NT2/D1 (cell line): ENCODE measurements at regions not wholly inside any gene's neighbourhood (a gene's known extent, or its start where the extent isn't known, plus 50 kb on each side); places are given as distances from the start of the nearest gene placed in this dataset.
"Not testable (repeated sequence)": the region's sequence is repeated elsewhere in the genome, so short reads cannot be mapped to it uniquely, and the experiment has no call there.

Source experiments
- DNase-seq: peaks from one replicate; pipeline ENCODE4 v3.0.0-alpha.2; 2011; ENCODE audit warnings: low read depth, low spot score
- H3K27me3 ChIP-seq: 2 replicates; pipeline ENCODE4 v1.6.0; 2011; ENCODE audit warnings: mild to moderate bottlenecking; ENCODE audit not compliant: insufficient read length, insufficient read depth
- H3K36me3 ChIP-seq: 2 replicates; pipeline ENCODE4 v1.6.1; 2011; ENCODE audit warnings: mild to moderate bottlenecking, low read length, mixed read lengths; ENCODE audit not compliant: insufficient read depth, insufficient read length
- H3K4me1 ChIP-seq: 2 replicates; pipeline ENCODE4 v1.5.1; 2011; ENCODE audit not compliant: insufficient read depth, insufficient read length
- H3K4me3 ChIP-seq: 2 replicates; pipeline ENCODE4 v1.5.1; 2011; ENCODE audit warnings: low read depth; ENCODE audit not compliant: insufficient read length
- H3K9ac ChIP-seq: 2 replicates; pipeline ENCODE4 v1.6.0; 2011; ENCODE audit warnings: low read depth; ENCODE audit not compliant: insufficient read length
- H3K9me3 ChIP-seq: 2 replicates; pipeline ENCODE4 v1.5.1; 2011; ENCODE audit warnings: mild to moderate bottlenecking, low read length; ENCODE audit not compliant: insufficient read depth
- SUZ12 ChIP-seq: IDR thresholded peaks from 2 replicates; pipeline ENCODE4 v1.6.1; 2011; ENCODE audit not compliant: insufficient read length, insufficient read depth; ENCODE audit errors: extremely low read depth
- YY1 ChIP-seq: IDR thresholded peaks from 2 replicates; pipeline ENCODE4 v1.6.1; 2011; ENCODE audit not compliant: insufficient read length, insufficient read depth
- ZNF274 ChIP-seq: IDR thresholded peaks from 2 replicates; pipeline ENCODE4 v1.6.1; 2011; ENCODE audit warnings: mild to moderate bottlenecking, low read depth, low read length

GRCh38 chr3:194034346-194035336 lies 101.3 kb upstream of the HES1 start:
- Histone ChIP-seq H3K27me3 (peaks cover 28% of the 10 kb centered on the region), H3K4me3 (no peak overlapping the region), H3K36me3 (no peaks in the 10 kb centered on the region), H3K9ac (no peak overlapping the region), H3K9me3 (no peaks in the 10 kb centered on the region), H3K4me1 (peaks cover 11% of the 10 kb centered on the region)
- DNase-seq: no peak
- no peak for TF ChIP-seq SUZ12
- no peak for TF ChIP-seq YY1
- TF ChIP-seq ZNF274: no peak

DNA sequence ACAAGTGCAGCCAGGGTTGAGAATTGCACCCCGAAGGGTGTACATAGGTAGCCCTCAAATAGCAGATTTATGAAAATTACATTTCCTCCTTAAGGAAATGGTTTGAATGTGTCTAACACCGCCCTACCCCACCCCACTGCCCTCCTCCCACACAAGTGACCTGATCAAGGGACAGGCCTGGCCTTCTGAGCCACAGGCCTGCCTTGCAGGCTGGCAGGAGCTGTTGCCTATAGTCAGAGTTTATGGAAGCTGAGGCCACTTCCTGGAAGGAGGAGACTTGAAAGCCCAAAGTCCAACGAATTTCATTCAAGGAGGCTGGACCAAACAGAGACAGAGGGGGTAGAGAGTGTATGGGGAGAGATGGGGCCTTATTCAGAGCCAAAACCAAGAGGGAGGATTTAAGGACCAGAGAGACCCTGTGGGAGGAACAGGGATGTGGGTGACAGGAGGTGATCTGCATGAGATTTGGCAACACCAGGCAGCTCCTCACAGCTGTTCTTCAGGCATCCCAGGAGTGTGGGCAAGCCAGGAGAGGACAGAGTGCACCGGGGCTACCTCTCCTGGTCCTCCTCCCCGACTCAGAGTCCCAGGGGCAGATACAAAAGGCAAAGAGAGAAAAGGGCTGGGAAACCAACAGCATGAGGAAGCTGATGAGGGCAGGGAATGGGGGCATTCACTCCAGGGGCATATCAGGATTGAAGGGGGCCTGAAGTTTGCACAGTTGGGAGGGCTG lies 100.4 kb upstream of the HES1 start:
- no peak overlapping the region for H3K9ac ChIP-seq
- H3K27me3 ChIP-seq: peaks cover 23% of the 10 kb centered on the region
- no peaks in the 10 kb centered on the region for H3K9me3 ChIP-seq
- no peak overlapping the region for H3K4me3 ChIP-seq
- TF ChIP-seq SUZ12: no peak
- TF ChIP-seq YY1: no peak
- TF ChIP-seq ZNF274: no peak
- no peak for DNase-seq
- H3K36me3 ChIP-seq: no peaks in the 10 kb centered on the region
- H3K4me1 ChIP-seq: peaks cover 11% of the 10 kb centered on the region

DNA sequence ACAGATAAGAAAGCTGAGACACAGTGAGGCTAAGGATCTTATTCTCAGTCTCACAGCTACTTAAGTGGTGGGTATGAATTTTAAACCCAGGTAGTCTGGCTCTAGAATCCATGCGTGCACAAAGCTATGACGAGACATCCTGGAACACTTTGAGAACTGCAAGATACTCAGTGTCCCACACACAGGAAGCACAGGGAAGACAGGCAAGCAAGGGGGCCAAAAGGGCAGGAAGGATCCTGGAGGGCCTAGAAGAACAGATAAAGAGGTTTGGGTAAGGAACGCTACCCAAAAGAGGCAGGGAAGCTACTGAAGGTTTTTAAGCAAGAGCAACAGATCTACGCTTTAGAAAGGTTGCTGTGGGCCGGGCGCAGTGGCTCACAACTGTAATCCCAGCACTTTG lies 99.1 kb upstream of the HES1 start:
- no peak overlapping the region for H3K9ac ChIP-seq
- no peaks in the 10 kb centered on the region for H3K9me3 ChIP-seq
- DNase-seq: no peak
- TF ChIP-seq SUZ12: no peak
- no peak for TF ChIP-seq YY1
- no peak for TF ChIP-seq ZNF274
- H3K36me3 ChIP-seq: no peaks in the 10 kb centered on the region
- H3K4me3 ChIP-seq: no peak overlapping the region
- peaks cover 11% of the 10 kb centered on the region for H3K4me1 ChIP-seq
- peaks cover 23% of the 10 kb centered on the region for H3K27me3 ChIP-seq

DNA sequence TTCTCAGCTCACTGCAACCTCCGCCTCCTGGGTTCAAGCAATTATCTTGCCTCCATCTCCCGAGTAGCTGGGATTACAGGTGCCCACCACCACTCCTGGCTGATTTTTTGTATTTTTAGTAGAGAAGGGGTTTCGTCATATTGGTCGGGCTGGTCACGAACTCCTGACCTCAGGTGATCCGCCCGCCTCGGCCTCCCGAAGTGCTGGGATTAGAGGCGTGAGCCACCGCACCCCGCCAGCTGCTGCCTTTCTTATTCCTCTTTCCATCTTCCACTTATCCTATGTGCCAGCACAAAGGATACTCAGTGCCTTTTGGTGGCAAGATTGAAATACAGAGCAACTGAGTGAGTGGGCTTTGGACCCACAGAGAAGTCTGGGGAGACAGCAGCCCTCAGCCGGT lies 97.6 kb upstream of the HES1 start:
- H3K9ac ChIP-seq, H3K4me3 ChIP-seq, DNase-seq, H3K36me3 ChIP-seq, H3K9me3 ChIP-seq, H3K4me1 ChIP-seq: not testable (repeated sequence)
- H3K27me3 ChIP-seq: peaks cover 23% of the 10 kb centered on the region

DNA sequence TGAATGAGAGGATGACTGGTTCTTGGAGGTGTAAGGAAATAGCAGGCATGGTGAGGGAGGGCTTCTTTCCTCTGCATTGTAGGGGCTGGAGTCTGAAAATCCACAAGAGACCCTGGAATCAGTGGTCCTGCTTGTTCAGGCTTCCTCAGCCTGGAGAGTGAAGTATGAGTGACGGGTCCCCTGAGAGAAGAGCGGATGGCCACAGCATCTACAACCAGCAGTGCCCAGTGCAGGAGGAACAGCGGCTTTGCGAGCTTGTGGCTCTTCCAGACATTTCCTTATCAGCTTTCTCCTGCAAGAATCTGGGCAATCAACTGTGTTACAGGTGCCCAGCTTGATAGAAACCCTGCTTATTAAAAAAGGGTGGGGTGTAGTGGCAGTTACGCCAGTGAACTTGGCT lies 97.0 kb upstream of the HES1 start:
- Histone ChIP-seq H3K9me3 (no peaks in the 10 kb centered on the region), H3K4me3 (no peak overlapping the region), H3K4me1 (peaks cover 3% of the 10 kb centered on the region), H3K27me3 (peaks cover 22% of the 10 kb centered on the region), H3K36me3 (no peaks in the 10 kb centered on the region), H3K9ac (no peak overlapping the region)
- no peak for DNase-seq
- no peak for TF ChIP-seq YY1
- no peak for TF ChIP-seq SUZ12
- no peak for TF ChIP-seq ZNF274

DNA sequence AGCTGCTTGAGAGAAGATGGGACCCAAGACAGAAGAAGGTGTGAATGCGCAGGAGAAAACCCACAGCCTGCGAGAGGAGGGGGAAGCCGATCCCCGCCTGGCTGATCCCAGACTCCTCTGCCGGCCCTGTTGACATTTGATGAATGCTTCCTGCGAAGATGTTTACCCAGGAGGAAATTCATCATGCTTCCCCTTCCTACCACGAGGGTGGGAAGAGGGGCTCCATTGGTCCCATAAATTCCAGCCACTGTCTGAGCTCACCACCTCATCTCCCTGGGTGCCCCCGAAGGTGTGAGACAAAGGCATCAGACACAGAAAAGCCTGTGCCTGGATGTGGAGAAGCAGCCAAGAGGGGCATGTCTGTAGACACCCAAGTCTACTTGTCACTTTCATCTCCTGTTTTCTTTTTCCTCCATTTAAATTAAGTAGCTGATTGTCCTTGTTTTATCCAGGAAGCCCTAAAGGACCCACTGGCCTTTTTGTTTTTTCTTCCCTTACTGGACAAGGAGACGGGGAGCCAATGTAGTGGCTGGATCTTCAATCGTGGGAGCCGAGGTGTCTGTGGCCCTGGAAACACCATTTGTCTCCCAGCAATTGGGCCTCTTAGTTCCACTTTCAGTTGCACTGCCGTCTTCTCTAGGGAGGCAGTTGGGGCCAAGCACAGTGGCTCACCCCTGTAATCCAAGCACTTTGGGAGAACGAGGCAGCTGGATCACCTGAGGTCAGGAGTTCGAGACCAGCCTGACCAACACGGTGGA lies 95.3 kb upstream of the HES1 start:
- H3K4me3 ChIP-seq: no peak overlapping the region
- no peaks in the 10 kb centered on the region for H3K9me3 ChIP-seq
- TF ChIP-seq SUZ12 (no peak), ZNF274 (no peak), YY1 (no peak)
- H3K36me3 ChIP-seq: no peaks in the 10 kb centered on the region
- peaks cover 11% of the 10 kb centered on the region for H3K27me3 ChIP-seq
- no peak for DNase-seq
- no peak overlapping the region for H3K9ac ChIP-seq
- H3K4me1 ChIP-seq: no peaks in the 10 kb centered on the region

- Histone ChIP-seq H3K36me3 (no peaks in the 10 kb centered on the region), H3K27me3 (peaks cover 3% of the 10 kb centered on the region), H3K4me3 (no peak overlapping the region), H3K9me3 (no peaks in the 10 kb centered on the region), H3K4me1 (no peaks in the 10 kb centered on the region), H3K9ac (no peak overlapping the region)
- no peak for DNase-seq
- no peak for TF ChIP-seq ZNF274
- TF ChIP-seq SUZ12: no peak
- TF ChIP-seq YY1: no peak
Measured at GRCh38 chr3:194042927-194043326, 93.0 kb upstream of the HES1 start.
